NCI-H526 (cell line): ENCODE measurements at regions not wholly inside any gene's neighbourhood (a gene's known extent, or its start where the extent isn't known, plus 50 kb on each side); places are given as distances from the start of the nearest gene placed in this dataset.
A peak's percentile ranks its signal among the peaks of the same experiment; 100 is the strongest.
"Not testable (repeated sequence)": the region's sequence is repeated elsewhere in the genome, so short reads cannot be mapped to it uniquely, and the experiment has no call there.

ENCODE experiments used
- DNase-seq, 2 experiments: peaks; one replicate each; lab custom pipeline; 2025; lab: John Stamatoyannopoulos, UW

GRCh38 chr2:185265747-185266146 lies 472.9 kb upstream of the FSIP2 start:
- no peak for DNase-seq

GRCh38 chr2:185268651-185269050 lies 470.0 kb upstream of the FSIP2 start:
- no peak for DNase-seq

DNA sequence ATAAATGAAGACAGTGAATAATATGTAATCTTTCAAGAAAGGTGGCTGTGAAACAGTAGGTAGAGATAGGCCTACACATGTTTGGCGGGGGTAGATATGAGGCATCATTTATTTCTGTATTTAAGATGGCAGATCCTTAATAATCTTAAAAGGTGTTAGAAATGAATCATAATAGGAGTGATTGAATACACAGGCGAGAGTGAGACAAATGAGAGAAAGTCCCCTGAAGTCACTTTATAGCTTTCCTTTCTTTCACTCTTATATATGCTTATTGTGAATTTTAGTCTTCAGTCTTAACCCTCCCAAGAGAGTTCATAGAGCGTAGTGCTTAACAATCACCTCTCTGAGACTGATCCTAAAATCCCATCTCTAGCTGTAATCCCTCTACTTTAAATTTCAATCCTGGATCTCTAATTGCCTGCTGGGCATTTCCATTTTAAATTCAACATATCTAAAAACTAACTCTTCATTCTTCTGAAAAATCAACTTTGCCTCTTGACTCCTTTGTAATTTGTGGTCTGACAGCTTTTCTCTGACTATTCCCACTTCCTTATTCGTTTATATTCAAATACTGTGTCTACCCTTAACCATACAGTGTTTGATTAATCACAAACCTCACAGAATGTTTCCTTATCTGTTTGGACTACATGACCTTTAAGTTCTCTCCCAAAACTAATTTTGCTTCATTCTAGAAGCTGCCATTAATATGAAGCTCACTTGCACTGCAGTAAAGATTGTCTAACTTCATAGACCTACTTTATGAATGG lies 463.7 kb upstream of the FSIP2 start:
- peak; percentile 3 to 27 for DNase-seq

- DNase-seq, result not testable (repeated sequence)
Observed at GRCh38 chr2:185275979-185276378, 462.6 kb upstream of the FSIP2 start.

DNA sequence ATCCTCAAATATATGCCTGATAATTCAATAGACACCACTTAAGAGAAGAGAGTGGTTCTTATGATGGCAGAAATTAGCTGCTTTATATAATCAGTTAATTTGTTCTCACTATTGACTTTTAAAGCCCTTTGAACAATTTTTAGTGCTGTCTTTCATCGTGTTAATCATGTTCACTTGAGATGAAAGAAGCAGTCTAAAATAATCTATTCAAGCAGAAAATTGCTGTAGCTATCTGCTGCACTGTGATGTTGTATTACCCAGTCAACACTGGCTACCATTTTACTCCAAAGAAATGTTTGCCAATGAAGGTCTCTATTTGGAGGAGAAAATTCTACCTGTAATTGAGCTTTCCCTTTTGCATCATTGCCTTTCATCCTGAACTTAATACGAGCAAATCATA lies 459.8 kb upstream of the FSIP2 start:
- no peak for DNase-seq

GRCh38 chr2:185279999-185280398 lies 458.6 kb upstream of the FSIP2 start:
- peak in 1 of 2 experiments; percentile 49 for DNase-seq

DNA sequence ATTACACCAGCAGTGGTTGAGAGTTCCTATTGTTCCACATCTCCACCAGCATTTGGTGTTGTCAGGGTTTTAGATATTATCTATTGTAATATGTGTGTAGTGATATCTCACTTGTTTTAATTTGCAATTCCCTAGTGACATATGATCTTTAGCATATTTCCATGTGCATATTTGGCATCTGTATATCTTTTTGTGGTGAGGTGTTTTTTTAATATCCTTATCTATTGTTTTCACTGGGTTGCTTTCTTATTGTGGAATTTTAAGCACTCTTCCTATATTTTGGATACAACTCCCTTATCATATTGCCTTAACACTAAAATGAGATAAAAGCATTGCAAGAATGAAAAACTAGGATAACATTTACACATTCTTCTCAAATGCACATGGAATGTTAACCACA lies 453.9 kb upstream of the FSIP2 start:
- peak in 1 of 2 experiments; percentile 15 for DNase-seq

GRCh38 chr2:185290012-185290411 lies 448.6 kb upstream of the FSIP2 start:
- DNase-seq, result peak in 1 of 2 experiments; percentile 15

- peak; percentile 22 to 55 for DNase-seq
Observed at GRCh38 chr2:185291035-185291647, 447.5 kb upstream of the FSIP2 start.

- no peak for DNase-seq
Observed at GRCh38 chr2:185299867-185300266, 438.7 kb upstream of the FSIP2 start.

DNA sequence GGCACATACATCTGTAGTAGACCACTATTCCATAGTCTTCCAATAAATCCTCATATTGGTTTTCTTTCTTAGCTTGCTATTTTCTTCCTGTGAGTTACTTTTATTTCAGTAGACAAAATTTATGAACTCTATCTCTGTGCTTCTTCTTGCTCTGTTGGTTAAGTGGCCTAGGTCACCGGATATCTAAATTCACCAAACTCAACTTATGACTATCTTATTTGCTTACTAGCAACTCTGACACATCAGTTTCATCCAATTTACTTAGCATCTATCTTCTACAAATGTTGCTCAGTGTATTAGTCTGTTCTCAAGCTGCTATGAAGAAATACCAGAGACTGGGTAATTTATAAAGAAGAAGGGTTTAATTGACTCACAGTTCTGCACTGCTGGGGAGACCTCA lies 432.5 kb upstream of the FSIP2 start:
- DNase-seq, result no peak

- no peak for DNase-seq
Observed at GRCh38 chr2:185316383-185316782, 422.2 kb upstream of the FSIP2 start.

DNA sequence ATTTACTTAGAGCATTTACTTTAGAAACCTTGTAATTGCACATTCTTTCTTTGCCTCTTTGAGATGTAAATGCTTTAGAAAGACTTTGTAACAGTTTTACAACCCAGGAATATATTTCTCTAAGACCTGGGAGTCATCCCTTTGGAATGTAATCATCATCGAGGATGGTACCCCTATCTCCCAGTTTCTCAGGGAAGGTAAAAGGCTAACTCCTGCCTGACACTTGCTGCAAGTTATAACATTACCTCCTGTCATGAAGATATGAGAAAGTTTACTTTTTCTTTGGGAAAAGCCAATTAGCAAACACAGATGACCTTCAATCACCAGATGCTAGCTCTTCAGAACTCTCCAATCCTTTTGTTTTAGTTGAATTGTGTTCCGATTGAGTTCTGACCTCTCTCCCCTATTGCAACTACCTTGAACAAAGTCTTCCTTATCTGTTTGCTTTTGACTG lies 420.3 kb upstream of the FSIP2 start:
- DNase-seq, result no peak

DNA sequence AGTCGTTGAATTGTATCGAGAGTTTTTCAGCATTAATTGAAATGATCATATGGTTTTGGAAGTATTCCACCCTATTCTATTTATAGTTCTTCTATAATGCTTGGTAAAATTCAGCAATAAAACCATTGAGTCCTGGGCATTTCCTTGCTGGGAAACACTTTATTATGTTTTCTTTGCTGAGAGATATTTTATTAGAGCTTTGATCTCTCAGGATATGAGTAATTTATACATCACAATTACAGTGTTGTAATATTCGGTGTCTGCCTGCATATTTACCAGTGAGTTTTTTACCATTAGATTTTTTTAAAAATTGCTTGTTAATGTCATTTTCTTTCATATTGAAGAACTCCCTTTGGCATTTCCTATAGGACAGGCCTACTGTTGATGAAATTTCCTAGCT lies 402.7 kb upstream of the FSIP2 start:
- no peak for DNase-seq

GRCh38 chr2:185337033-185337432 lies 401.6 kb upstream of the FSIP2 start:
- no peak for DNase-seq

DNA sequence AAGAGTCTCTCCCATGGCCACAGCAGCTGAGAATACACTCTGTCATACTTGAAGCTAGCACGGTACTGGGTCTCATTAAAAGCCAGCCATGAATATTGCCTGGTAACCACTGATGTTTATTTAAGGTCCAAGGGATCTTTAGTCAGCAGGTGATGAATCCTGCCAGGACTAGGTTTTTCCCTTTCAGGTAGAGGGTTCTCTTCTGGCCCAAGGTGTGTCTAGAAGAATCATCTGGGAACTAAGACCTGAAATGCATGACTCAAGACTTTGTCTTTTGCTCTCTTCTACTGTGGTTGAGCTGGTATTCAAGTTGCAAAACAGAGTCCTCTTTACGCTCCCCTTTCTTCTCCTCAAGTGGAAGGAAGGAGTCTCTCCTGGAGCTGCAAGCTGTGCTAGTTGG lies 400.5 kb upstream of the FSIP2 start:
- no peak for DNase-seq

DNA sequence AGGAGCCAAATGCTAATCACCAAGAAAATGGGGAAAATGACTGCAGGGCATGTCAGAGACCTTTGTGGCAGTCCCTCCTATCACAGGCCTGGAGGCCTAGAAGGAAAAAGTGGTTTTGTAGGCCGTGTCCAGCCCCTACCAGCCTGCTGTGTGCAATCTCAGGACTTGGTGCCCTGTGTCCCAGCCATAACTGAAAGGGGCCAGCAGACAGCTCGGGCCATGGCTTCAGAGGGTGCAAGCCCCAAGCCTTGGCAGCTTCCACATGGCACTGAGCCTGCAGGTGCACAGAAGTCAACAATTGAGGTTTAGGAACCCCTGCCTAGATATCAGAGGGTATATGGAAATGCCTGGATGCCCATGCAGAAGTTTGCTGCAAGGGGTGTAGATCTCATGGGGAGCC lies 391.2 kb upstream of the FSIP2 start:
- no peak for DNase-seq

GRCh38 chr2:185360776-185361175 lies 377.8 kb upstream of the FSIP2 start:
- DNase-seq, result no peak

DNA sequence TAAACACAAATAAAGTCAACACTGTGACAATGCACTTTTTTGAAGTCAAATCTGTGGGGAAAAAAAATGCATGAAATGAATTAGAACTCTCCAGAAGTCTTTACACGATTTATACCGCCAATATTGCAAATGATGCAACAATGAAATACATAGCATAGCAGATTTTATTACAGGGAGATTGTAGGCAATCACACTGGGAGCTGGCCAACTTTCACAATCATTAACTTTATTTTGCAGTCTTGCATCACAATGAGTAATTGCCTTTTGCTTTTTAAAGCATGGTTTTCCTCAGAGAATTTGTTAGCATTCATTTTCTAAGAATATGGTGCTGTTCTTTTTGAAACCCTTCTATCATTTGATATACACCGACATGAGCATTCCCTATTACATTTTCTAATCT lies 366.4 kb upstream of the FSIP2 start:
- DNase-seq, result no peak

DNA sequence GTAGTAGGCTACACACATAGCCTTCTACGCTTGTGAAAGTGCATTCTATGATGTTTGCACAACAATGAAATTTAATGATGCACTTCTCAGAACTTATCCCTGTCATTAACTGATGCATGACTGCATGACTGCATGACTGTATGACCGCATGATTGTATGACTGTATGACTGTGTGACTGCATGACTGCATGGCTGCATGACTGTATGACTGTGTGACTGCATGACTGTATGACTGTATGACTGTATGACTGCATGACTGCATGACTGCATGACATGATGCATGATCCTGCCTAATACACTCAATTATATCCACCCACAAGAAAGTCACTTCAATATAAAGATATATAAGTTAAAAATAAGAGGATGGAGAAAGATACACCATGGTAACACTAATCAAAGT lies 365.4 kb upstream of the FSIP2 start:
- DNase-seq, result no peak

DNA sequence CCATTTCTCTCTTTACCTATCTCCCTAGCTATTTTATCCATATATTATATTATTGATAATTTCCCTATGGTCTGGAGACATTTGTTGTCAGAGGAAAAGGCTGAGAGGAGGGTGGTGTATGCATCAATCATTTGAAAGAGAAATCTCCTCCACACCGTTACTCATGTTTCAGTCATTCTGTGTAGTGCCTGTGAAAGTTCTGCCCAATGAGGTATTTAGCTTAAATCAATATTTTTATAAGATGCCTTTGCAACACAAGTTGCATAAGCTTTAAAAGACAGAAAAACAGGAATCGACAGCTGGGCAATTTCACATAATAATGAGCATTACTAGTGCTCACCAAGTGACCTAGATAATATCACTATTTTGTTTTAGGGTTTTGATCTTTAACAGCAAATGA lies 363.7 kb upstream of the FSIP2 start:
- no peak for DNase-seq

DNA sequence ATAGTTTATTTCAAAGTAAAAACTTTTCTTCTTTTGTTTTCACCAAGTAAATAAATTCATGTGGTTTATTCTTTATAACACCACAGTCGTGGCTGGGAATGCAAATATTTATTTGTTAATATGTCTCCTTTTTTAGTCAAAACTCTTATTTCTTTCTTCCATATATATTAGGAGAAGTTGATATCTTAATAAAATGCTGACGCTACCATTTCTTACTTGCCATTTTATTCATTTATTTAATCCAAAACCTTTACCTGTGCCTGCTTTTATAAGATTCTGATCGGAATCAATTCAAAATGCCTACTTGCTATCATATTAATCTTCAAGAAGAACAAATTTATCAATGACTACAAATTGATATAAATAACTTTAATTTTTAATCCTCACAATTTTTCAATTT lies 362.9 kb upstream of the FSIP2 start:
- no peak for DNase-seq

GRCh38 chr2:185381631-185382030 lies 357.0 kb upstream of the FSIP2 start:
- no peak for DNase-seq
